Endothelial cell of umbilical vein (primary cell): ENCODE measurements at regions not wholly inside any gene's neighbourhood (a gene's known extent, or its start where the extent isn't known, plus 50 kb on each side); places are given as distances from the start of the nearest gene placed in this dataset.

Experiments
- BruUV-seq: library from RNA; stranded (reverse); fragments of 400-500 nt; replicated peaks from 2 replicates; lab custom pipeline; 2021; lab: Mats Ljungman, UMichigan
- CTCF ChIA-PET: fragments of 300-600, 350-600 bp; sonication (Branson Sonifier 250); formaldehyde crosslinking; loops from one replicate; lab custom pipeline; 2021; ENCODE audit warnings: antibody characterized with exemption, inconsistent platforms; lab: Charles Lee
- POLR2A ChIA-PET: fragments of 300-600, 350-600 bp; sonication (Branson Sonifier 250); formaldehyde crosslinking; loops from one replicate; lab custom pipeline; 2021; ENCODE audit warnings: antibody characterized with exemption, inconsistent platforms; lab: Charles Lee
- DNase-seq: peaks from one replicate; pipeline ENCODE4 v3.0.0-alpha.2; 2011; ENCODE audit warnings: low read depth, low spot score
- FAIRE-seq: peaks from 2 replicates; lab custom pipeline; 2011; peaks lifted over from hg19 to GRCh38; lab: Jason Lieb, UNC
- H2AFZ ChIP-seq: 2 replicates; pipeline ENCODE4 v1.6.0; 2012; ENCODE audit warnings: low read depth, low read length, control low read depth, inconsistent platforms
- H3K27ac ChIP-seq: 2 replicates; pipeline ENCODE4 v1.5.1; 2011; ENCODE audit warnings: low read depth, mild to moderate bottlenecking, control low read depth, low read length, moderate library complexity; ENCODE audit not compliant: insufficient read depth
- H3K27me3 ChIP-seq, 2 experiments: 2 replicates each; pipeline versions ENCODE4 v1.6.0 to v1.6.1; 2011; ENCODE audit warnings: low read length in 2 of 2, mixed read lengths in 1 of 2; ENCODE audit not compliant: control insufficient read depth in 2 of 2, insufficient read depth in 2 of 2
- H3K36me3 ChIP-seq, 2 experiments: 2 replicates in 1 of 2; 3 replicates in 1 of 2; pipeline ENCODE4 v1.5.1; 2011; ENCODE audit warnings: low read length in 2 of 2, mild to moderate bottlenecking in 1 of 2, moderate library complexity in 1 of 2; ENCODE audit not compliant: control insufficient read depth in 2 of 2, insufficient read depth in 2 of 2; ENCODE audit errors: extremely low read depth in 1 of 2
- H3K4me1 ChIP-seq: 3 replicates; pipeline ENCODE4 v1.5.1; 2011; ENCODE audit warnings: mild to moderate bottlenecking, low read length; ENCODE audit not compliant: control insufficient read depth, insufficient read depth; ENCODE audit errors: extremely low read depth
- H3K4me2 ChIP-seq: 2 replicates; pipeline ENCODE4 v1.6.1; 2011; ENCODE audit warnings: low read length, control low read depth, mixed read lengths; ENCODE audit not compliant: insufficient read depth
- H3K4me3 ChIP-seq, 3 experiments: fragments of 200-600 bp in 1 of 3; sonication (generic), shearing (Covaris generic) in 1 of 3; replicated peaks in 1 of 3; 2 replicates each; pipeline ENCODE4 v1.5.1; 2011 to 2016; ENCODE audit warnings: control low read depth in 3 of 3, low read length in 3 of 3, mild to moderate bottlenecking in 2 of 3, inconsistent platforms in 1 of 3, low read depth in 1 of 3, moderate library complexity in 1 of 3; ENCODE audit not compliant: insufficient read depth in 1 of 3
- H3K79me2 ChIP-seq: 2 replicates; pipeline ENCODE4 v1.6.0; 2012; ENCODE audit warnings: low read length, inconsistent platforms; ENCODE audit not compliant: control insufficient read depth, insufficient read depth
- H3K9ac ChIP-seq: replicated peaks from 2 replicates; pipeline ENCODE3; 2011; ENCODE audit warnings: low read length, control low read depth; ENCODE audit not compliant: insufficient read depth; ENCODE audit errors: extremely low read depth
- H3K9me1 ChIP-seq: replicated peaks from 3 replicates; pipeline ENCODE4 v1.6.0; 2011; ENCODE audit warnings: mild to moderate bottlenecking, low read length; ENCODE audit not compliant: control insufficient read depth, insufficient read depth; ENCODE audit errors: extremely low read depth
- H3K9me3 ChIP-seq: replicated peaks from 2 replicates; pipeline ENCODE4 v1.5.1; 2012; ENCODE audit warnings: low read length, inconsistent platforms; ENCODE audit not compliant: control insufficient read depth, insufficient read depth
- H4K20me1 ChIP-seq: replicated peaks from 2 replicates; pipeline ENCODE3; 2011; ENCODE audit warnings: mild to moderate bottlenecking, low read length; ENCODE audit not compliant: control insufficient read depth, insufficient read depth; ENCODE audit errors: extremely low read depth
- CTCF ChIP-seq, 2 donors: IDR thresholded peaks; 1 replicate in 1 of 2; 2 replicates in 1 of 2; pipeline ENCODE4 v1.5.1; 2011; ENCODE audit warnings: low read length in 2 of 2, mild to moderate bottlenecking in 2 of 2, moderate library complexity in 2 of 2, control low read depth in 1 of 2, inconsistent platforms in 1 of 2, low read depth in 1 of 2; ENCODE audit not compliant: insufficient read depth in 1 of 2; ENCODE audit errors: extremely low read depth in 1 of 2
- EZH2 ChIP-seq: IDR thresholded peaks from 2 replicates; pipeline ENCODE4 v1.6.1; 2012; ENCODE audit warnings: borderline replicate concordance, low read depth, mild to moderate bottlenecking, moderate library complexity, low read length, inconsistent platforms; ENCODE audit not compliant: severe bottlenecking
- GATA2 ChIP-seq: IDR thresholded peaks from 2 replicates; pipeline ENCODE4 v1.7.0; 2011; ENCODE audit warnings: low read depth, mild to moderate bottlenecking, moderate library complexity, mixed read lengths, low read length; ENCODE audit not compliant: insufficient read length, insufficient read depth
- JUN ChIP-seq: IDR thresholded peaks from 2 replicates; pipeline ENCODE4 v1.6.1; 2011; ENCODE audit warnings: borderline replicate concordance, low read depth; ENCODE audit not compliant: insufficient read length, insufficient read depth
- MAX ChIP-seq: IDR thresholded peaks from 2 replicates; pipeline ENCODE4 v1.6.1; 2011; ENCODE audit not compliant: insufficient read depth, insufficient read length
- MYC ChIP-seq: IDR thresholded peaks from one replicate; pipeline ENCODE4 v1.6.1; 2011; ENCODE audit warnings: mild to moderate bottlenecking, low read depth, low read length
- POLR2A ChIP-seq: IDR thresholded peaks from 2 replicates; pipeline ENCODE4 v1.6.1; 2012; ENCODE audit warnings: low read depth, mild to moderate bottlenecking, control low read depth, low read length
- dilution Hi-C: fragments of 300-500 bp; cut with MboI; formaldehyde crosslinking; loops from one replicate; pipeline ENCODE4 v1.15.0; 2019; ENCODE audit warnings: low sequenced_read_pairs; ENCODE audit not compliant: extremely low pct_ligation_motif_present
- intact Hi-C: fragments of 100-400 bp; cut with micrococcal nuclease; formaldehyde crosslinking; loops from one replicate; pipeline ENCODE4 v1.10.0; 2022

- ChIA-PET POLR2A (no interaction called here), CTCF (no interaction called here)
- Histone ChIP-seq H3K9ac (no peak overlapping the region), H3K4me2 (no peak overlapping the region), H3K36me3 (no peaks in the 10 kb centered on the region), H3K9me1 (no peaks in the 10 kb centered on the region), H3K9me3 (no peaks in the 10 kb centered on the region), H4K20me1 (no peaks in the 10 kb centered on the region), H3K4me3 (no peak overlapping the region), H3K27ac (no peak overlapping the region), H2AFZ (no peak overlapping the region), H3K27me3 (no peaks in the 10 kb centered on the region), H3K79me2 (no peaks in the 10 kb centered on the region), H3K4me1 (no peaks in the 10 kb centered on the region)
- no peak for TF ChIP-seq POLR2A
- no peak for TF ChIP-seq EZH2
- no peak for TF ChIP-seq MYC
- TF ChIP-seq MAX = no peak
- TF ChIP-seq CTCF (IDR thresholded peaks at IDR 0.05; ENCODE audit: extremely low read depth in 1 of 2, insufficient read depth in 1 of 2, low read depth in 1 of 2, low read length in 2 of 2) = no peak
- TF ChIP-seq JUN = no peak
- TF ChIP-seq GATA2 = no peak
- FAIRE-seq = no peak
- dilution Hi-C loops = no loop called here
- DNase-seq = no peak
- intact Hi-C loops = no loop called here
- BruUV-seq = no TSS peak
These were observed 150.1 kb downstream of the SNX10 start for GRCh38 chr7:26441611-26442277.
